H1 (cell line): ENCODE measurements at regions not wholly inside any gene's neighbourhood (a gene's known extent, or its start where the extent isn't known, plus 50 kb on each side); places are given as distances from the start of the nearest gene placed in this dataset.

Experiments used
- CTCF ChIA-PET: fragments of 300-600 bp; sonication (Branson Sonifier 250); formaldehyde crosslinking; loops from one replicate; lab custom pipeline; 2021; ENCODE audit not compliant: partially characterized antibody; lab: Charles Lee
- POLR2A ChIA-PET: fragments of 300-600 bp; sonication (Branson Sonifier 250); formaldehyde crosslinking; loops from one replicate; lab custom pipeline; 2021; ENCODE audit warnings: inconsistent platforms; ENCODE audit not compliant: partially characterized antibody; lab: Charles Lee
- DNase-seq, 2 experiments: peaks; one replicate each; pipeline versions ENCODE4 v3.0.0 to v3.0.0-alpha.2; 2010 to 2022; ENCODE audit warnings: low spot score in 2 of 2, low read depth in 1 of 2, mixed read lengths in 1 of 2
- FAIRE-seq: peaks from 2 replicates; lab custom pipeline; 2011; peaks lifted over from hg19 to GRCh38; lab: Jason Lieb, UNC
- H2AFZ ChIP-seq: 2 replicates; pipeline ENCODE4 v1.8.1; 2012; ENCODE audit warnings: low read length, inconsistent platforms
- H2AK5ac ChIP-seq: 2 replicates; pipeline ENCODE4 v1.6.1; 2013; ENCODE audit warnings: low read depth, low read length
- H2BK120ac ChIP-seq: replicated peaks from 2 replicates; pipeline ENCODE3; 2013; ENCODE audit warnings: low read depth, low read length, inconsistent platforms
- H2BK12ac ChIP-seq: 2 replicates; pipeline ENCODE4 v1.6.1; 2013; ENCODE audit warnings: low read depth, low read length
- H2BK15ac ChIP-seq: 2 replicates; pipeline ENCODE4 v1.6.1; 2013; ENCODE audit warnings: low read length
- H2BK20ac ChIP-seq: 2 replicates; pipeline ENCODE4 v1.6.1; 2013; ENCODE audit warnings: low read length
- H2BK5ac ChIP-seq: 2 replicates; pipeline ENCODE4 v1.6.1; 2013; ENCODE audit warnings: low read depth, low read length
- H3K14ac ChIP-seq: 2 replicates; pipeline ENCODE4 v1.6.1; 2013; ENCODE audit warnings: inconsistent platforms; ENCODE audit not compliant: insufficient read length
- H3K18ac ChIP-seq: 2 replicates; pipeline ENCODE4 v1.6.1; 2013; ENCODE audit warnings: low read length; ENCODE audit errors: extremely low read depth
- H3K23ac ChIP-seq: 2 replicates; pipeline ENCODE4 v1.6.1; 2013; ENCODE audit warnings: inconsistent platforms; ENCODE audit not compliant: insufficient read length
- H3K23me2 ChIP-seq: 2 replicates; pipeline ENCODE4 v1.6.1; 2013; ENCODE audit warnings: low read depth, low read length
- H3K27ac ChIP-seq: 2 replicates; pipeline ENCODE4 v1.6.1; 2011; ENCODE audit warnings: low read depth, low read length, inconsistent platforms
- H3K27me3 ChIP-seq, 4 experiments: replicated peaks in 1 of 4; 1 replicate in 1 of 4; 2 replicates in 3 of 4; pipeline versions ENCODE4 v1.6.1 to v1.8.1; 2011 to 2013; ENCODE audit warnings: low read length in 3 of 4, mild to moderate bottlenecking in 3 of 4, inconsistent platforms in 2 of 4, mixed read lengths in 2 of 4, moderate library complexity in 1 of 4; ENCODE audit not compliant: control insufficient read depth in 3 of 4, insufficient read depth in 3 of 4; ENCODE audit errors: extremely low read depth in 1 of 4
- H3K36me3 ChIP-seq, 4 experiments: 2 replicates each; pipeline versions ENCODE4 v1.6.1 to v1.8.1; 2011 to 2013; ENCODE audit warnings: mild to moderate bottlenecking in 4 of 4, low read length in 3 of 4, moderate library complexity in 2 of 4, control low read depth in 1 of 4, inconsistent platforms in 1 of 4; ENCODE audit not compliant: insufficient read depth in 4 of 4, control insufficient read depth in 2 of 4
- H3K4ac ChIP-seq: replicated peaks from 2 replicates; pipeline ENCODE3; 2013; ENCODE audit warnings: low read length, low read depth, mixed read lengths, inconsistent platforms; ENCODE audit not compliant: insufficient read length
- H3K4me1 ChIP-seq, 4 experiments: replicated peaks in 1 of 4; 1 replicate in 1 of 4; 2 replicates in 3 of 4; pipeline versions ENCODE4 v1.6.1 to v1.8.1; 2011 to 2013; ENCODE audit warnings: low read length in 3 of 4, inconsistent platforms in 2 of 4, mixed read lengths in 1 of 4; ENCODE audit not compliant: insufficient read depth in 4 of 4, control insufficient read depth in 3 of 4
- H3K4me2 ChIP-seq, 2 experiments: 2 replicates each; pipeline versions ENCODE4 v1.6.1 to v1.8.1; 2011 to 2013; ENCODE audit warnings: low read depth in 2 of 2, low read length in 2 of 2, control low read depth in 1 of 2, inconsistent platforms in 1 of 2, mild to moderate bottlenecking in 1 of 2; ENCODE audit not compliant: insufficient read depth in 1 of 2
- H3K4me3 ChIP-seq, 4 experiments: fragments of 200-600, 300-600 bp in 1 of 4; sonication (generic), shearing (Covaris generic), sonication (Bioruptor Twin) in 1 of 4; 2 replicates each; pipeline versions ENCODE4 v1.5.1 to v1.8.1; 2011 to 2016; ENCODE audit warnings: low read length in 4 of 4, low read depth in 3 of 4, control low read depth in 2 of 4, inconsistent platforms in 2 of 4, mild to moderate bottlenecking in 2 of 4, mixed read lengths in 1 of 4, moderate library complexity in 1 of 4; ENCODE audit not compliant: insufficient read depth in 2 of 4; ENCODE audit errors: extremely low read depth in 1 of 4
- H3K56ac ChIP-seq: replicated peaks from 2 replicates; pipeline ENCODE3; 2013; ENCODE audit warnings: low read depth, mild to moderate bottlenecking, mixed read lengths, low read length, inconsistent platforms; ENCODE audit not compliant: insufficient read length
- H3K79me1 ChIP-seq: 2 replicates; pipeline ENCODE4 v1.6.1; 2013; ENCODE audit warnings: low read depth, low read length, control low read depth
- H3K79me2 ChIP-seq, 2 experiments: 2 replicates each; pipeline versions ENCODE4 v1.6.1 to v1.8.1; 2012 to 2013; ENCODE audit warnings: low read length in 2 of 2, mild to moderate bottlenecking in 2 of 2, inconsistent platforms in 1 of 2; ENCODE audit not compliant: insufficient read depth in 2 of 2, control insufficient read depth in 1 of 2
- H3K9ac ChIP-seq, 4 experiments: replicated peaks in 1 of 4; 1 replicate in 1 of 4; 2 replicates in 3 of 4; pipeline versions ENCODE4 v1.6.1 to v1.8.1; 2011 to 2013; ENCODE audit warnings: low read depth in 3 of 4, low read length in 3 of 4, control low read depth in 2 of 4, mild to moderate bottlenecking in 2 of 4, moderate library complexity in 2 of 4, inconsistent platforms in 1 of 4; ENCODE audit errors: extremely low read depth in 1 of 4
- H3K9me3 ChIP-seq, 2 experiments: 2 replicates each; pipeline versions ENCODE4 v1.6.1 to v1.8.1; 2012 to 2013; ENCODE audit warnings: mild to moderate bottlenecking in 2 of 2, moderate library complexity in 2 of 2, control low read depth in 1 of 2, inconsistent platforms in 1 of 2, low read depth in 1 of 2, low read length in 1 of 2, mixed read lengths in 1 of 2; ENCODE audit not compliant: insufficient read depth in 2 of 2
- H4K20me1 ChIP-seq, 2 experiments: replicated peaks in 1 of 2; 2 replicates each; pipeline versions ENCODE3 to v1.8.1; 2011 to 2013; ENCODE audit warnings: inconsistent platforms in 2 of 2, low read length in 2 of 2, mild to moderate bottlenecking in 1 of 2; ENCODE audit not compliant: insufficient read depth in 2 of 2, control insufficient read depth in 1 of 2
- H4K5ac ChIP-seq: 2 replicates; pipeline ENCODE4 v1.6.1; 2013; ENCODE audit warnings: low read length, low read depth, mixed read lengths, inconsistent platforms; ENCODE audit not compliant: insufficient read length
- H4K8ac ChIP-seq: 2 replicates; pipeline ENCODE4 v1.8.0; 2013; ENCODE audit warnings: mild to moderate bottlenecking, moderate library complexity, low read length, inconsistent platforms; ENCODE audit not compliant: insufficient read depth; ENCODE audit errors: extremely low read depth
- H4K91ac ChIP-seq: replicated peaks from 2 replicates; pipeline ENCODE3; 2013; ENCODE audit warnings: low read length, mixed read lengths, inconsistent platforms; ENCODE audit not compliant: insufficient read length
- CBX5 ChIP-seq: fragments of 300-800, 300-1000 bp; sonication (generic); IDR thresholded peaks from 2 replicates; pipeline ENCODE4 v1.7.1; 2016; ENCODE audit warnings: antibody characterized with exemption, low read length, low read depth
- CREB1 ChIP-seq: IDR thresholded peaks from 2 replicates; pipeline ENCODE4 v1.6.1; 2012; ENCODE audit warnings: inconsistent platforms
- EP300 ChIP-seq, 2 experiments: IDR thresholded peaks; 1 replicate in 1 of 2; 2 replicates in 1 of 2; pipeline ENCODE4 v1.6.1; 2011 to 2012; ENCODE audit warnings: low read depth in 2 of 2, low read length in 2 of 2, mild to moderate bottlenecking in 2 of 2, borderline replicate concordance in 1 of 2, inconsistent platforms in 1 of 2, moderate library complexity in 1 of 2
- HDAC6 ChIP-seq: IDR thresholded peaks from one replicate; pipeline ENCODE4 v1.7.1; 2012; ENCODE audit warnings: low read depth, mild to moderate bottlenecking, inconsistent platforms, low read length, moderate library complexity
- MAFK ChIP-seq: IDR thresholded peaks from 2 replicates; pipeline ENCODE4 v1.6.1; 2012; ENCODE audit warnings: low read depth, mild to moderate bottlenecking, improper control_type of control experiment, low read length
- NANOG ChIP-seq: IDR thresholded peaks from 2 replicates; pipeline ENCODE4 v1.6.1; 2011; ENCODE audit warnings: low read length, low read depth, mild to moderate bottlenecking, inconsistent platforms; ENCODE audit not compliant: insufficient read depth, poor library complexity, severe bottlenecking
- POLR2AphosphoS5 ChIP-seq: IDR thresholded peaks from 2 replicates; pipeline ENCODE4 v1.6.1; 2011; ENCODE audit warnings: low read depth, low read length
- SAP30 ChIP-seq: fragments of 300-600 bp; sonication (generic); IDR thresholded peaks from 2 replicates; pipeline ENCODE4 v1.7.1; 2012; ENCODE audit warnings: low read length, moderate library complexity, mild to moderate bottlenecking, inconsistent platforms; ENCODE audit not compliant: insufficient read depth, insufficient replicate concordance
- SP1 ChIP-seq: IDR thresholded peaks from 2 replicates; pipeline ENCODE4 v1.6.1; 2011; ENCODE audit warnings: low read depth, low read length
- SP4 ChIP-seq: IDR thresholded peaks from 2 replicates; pipeline ENCODE4 v1.6.1; 2012; ENCODE audit warnings: low read length, inconsistent platforms
- TCF12 ChIP-seq: IDR thresholded peaks from 2 replicates; pipeline ENCODE4 v1.6.1; 2011; ENCODE audit warnings: low read depth, mild to moderate bottlenecking, low read length
- USF2 ChIP-seq: IDR thresholded peaks from 2 replicates; pipeline ENCODE4 v1.6.1; 2011; ENCODE audit warnings: low read length, improper control_type of control experiment
- ZNF274 ChIP-seq: IDR thresholded peaks from 2 replicates; pipeline ENCODE4 v1.7.0; 2012; ENCODE audit warnings: low read length, borderline replicate concordance; ENCODE audit errors: extremely low read depth
- WGBS, 2 experiments: shearing (Covaris generic) in 1 of 2; methylation state at CpG; one replicate each; pipeline versions ENCODE4 v1.1.6 to v1.1.7; 2013 to 2015; ENCODE audit warnings: low lambda C conversion rate in 2 of 2, mixed read lengths in 2 of 2, inconsistent platforms in 1 of 2, low coverage in 1 of 2, missing lambda C conversion rate in 1 of 2; ENCODE audit not compliant: insufficient replicate concordance in 2 of 2, insufficient coverage in 1 of 2, insufficient read length in 1 of 2; ENCODE audit errors: extremely low coverage in 1 of 2, missing lambda C conversion rate in 1 of 2; 5-methylcytosine and 5-hydroxymethylcytosine counted together

DNA sequence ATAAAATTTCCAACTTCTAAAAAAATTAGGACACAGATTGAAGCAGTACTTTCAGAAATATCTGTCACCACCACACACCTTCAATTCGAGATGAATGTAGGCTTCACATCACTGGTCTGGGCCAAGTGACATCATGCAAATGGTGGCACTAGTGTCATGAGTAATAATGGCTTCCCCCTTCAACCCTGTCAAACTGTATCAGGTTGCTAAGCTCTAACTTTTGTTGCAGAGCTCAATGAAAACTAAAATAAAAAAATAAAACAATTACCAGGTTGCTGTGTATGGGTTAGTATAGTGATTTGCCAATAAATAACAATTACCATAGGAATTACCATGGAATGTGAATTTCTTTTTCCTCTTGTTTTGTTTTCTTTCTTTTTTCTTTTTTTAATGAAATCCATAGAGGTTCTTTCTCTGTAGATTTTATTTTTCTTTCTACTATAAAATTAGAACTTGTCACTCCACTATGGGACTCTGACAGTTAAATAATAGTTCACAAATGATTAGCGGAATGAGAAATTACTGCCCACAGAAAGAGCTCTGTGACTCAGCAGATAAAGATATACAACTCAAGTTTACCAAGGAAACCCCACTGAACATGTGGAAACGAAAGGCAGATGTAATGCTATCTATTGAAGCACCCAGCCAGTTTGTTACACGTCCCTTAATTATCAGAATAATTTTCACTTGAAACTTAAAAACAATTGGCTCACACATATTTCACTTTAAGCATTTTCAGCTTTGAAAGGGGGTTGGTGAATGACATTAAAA, 783.8 kb upstream of the WWC1 start:
- no peak overlapping the region for H2BK20ac ChIP-seq
- no peaks in the 10 kb centered on the region for H3K79me1 ChIP-seq
- no peak for FAIRE-seq
- no peak overlapping the region for H2AK5ac ChIP-seq
- H3K18ac ChIP-seq: no peak overlapping the region
- H3K23ac ChIP-seq: no peak overlapping the region
- no peak overlapping the region for H4K91ac ChIP-seq
- no peak overlapping the region for H2BK120ac ChIP-seq
- no peak overlapping the region for H4K8ac ChIP-seq
- H3K36me3 ChIP-seq: no peaks in the 10 kb centered on the region
- POLR2A ChIA-PET: no interaction called here
- WGBS, 2 experiments: 83% methylated on average over 4 of the region's 4 CpGs; no CpG with 5 or more reads in 1 of the 2 experiments
- H2BK5ac ChIP-seq: no peak overlapping the region
- no peak for DNase-seq
- no peak overlapping the region for H3K9ac ChIP-seq
- H3K27me3 ChIP-seq: no peaks in the 10 kb centered on the region
- H3K4me1 ChIP-seq: peaks cover 0 to 5% (median 2%) of the 10 kb centered on the region in 4 experiments; a peak in 3 of 7 replicates
- H3K9me3 ChIP-seq: no peaks in the 10 kb centered on the region
- H3K56ac ChIP-seq: no peak overlapping the region
- H3K27ac ChIP-seq: no peak overlapping the region
- H3K79me2 ChIP-seq: no peaks in the 10 kb centered on the region
- H3K23me2 ChIP-seq: no peaks in the 10 kb centered on the region
- H3K14ac ChIP-seq: no peak overlapping the region
- CTCF ChIA-PET: interaction anchor here (0.9 to 1.3 kb wide), 2 partner anchors 7 to 21 kb away, joined by 4 read pairs; no protein-coding TSS in a partner anchor
- no peak overlapping the region for H2AFZ ChIP-seq
- no peak overlapping the region for H3K4me2 ChIP-seq
- no peaks in the 10 kb centered on the region for H4K20me1 ChIP-seq
- no peak overlapping the region for H2BK15ac ChIP-seq
- no peak overlapping the region for H3K4me3 ChIP-seq
- no peak overlapping the region for H2BK12ac ChIP-seq
- no peak overlapping the region for H4K5ac ChIP-seq
- no peak overlapping the region for H3K4ac ChIP-seq
- TF ChIP-seq SP1 (no peak), EP300 (IDR thresholded peaks at IDR 0.05; ENCODE audit: borderline replicate concordance in 1 of 2, low read depth in 2 of 2, low read length in 2 of 2) (no peak), HDAC6 (no peak), SP4 (no peak), POLR2AphosphoS5 (no peak), CBX5 (no peak), NANOG (no peak), ZNF274 (no peak), CREB1 (no peak), USF2 (no peak), MAFK (no peak), SAP30 (no peak), TCF12 (no peak)
